B cell (primary cell): ENCODE measurements at regions not wholly inside any gene's neighbourhood (a gene's known extent, or its start where the extent isn't known, plus 50 kb on each side); places are given as distances from the start of the nearest gene placed in this dataset.
"Not testable (repeated sequence)": the region's sequence is repeated elsewhere in the genome, so short reads cannot be mapped to it uniquely, and the experiment has no call there.

Experiments
- ATAC-seq: fragments of 200-7000 bp; cut with Tn5 transposase; one replicate; pipeline ENCODE4 v1.10.0; 2021; ENCODE audit warnings: low read depth, mild to moderate bottlenecking, moderate number of reproducible peaks, moderate library complexity
- CTCF ChIA-PET: fragments of 350-600 bp; sonication (Branson Sonifier 250); formaldehyde crosslinking; loops from one replicate; lab custom pipeline; 2021; ENCODE audit warnings: antibody characterized with exemption, inconsistent platforms; lab: Charles Lee
- POLR2A ChIA-PET: fragments of 350-600 bp; sonication (Branson Sonifier 250); formaldehyde crosslinking; loops from one replicate; lab custom pipeline; 2021; ENCODE audit warnings: antibody characterized with exemption; lab: Charles Lee
- DNase-seq: peaks from one replicate; pipeline ENCODE4 v3.0.0; 2013
- H2AFZ ChIP-seq: 2 replicates; pipeline ENCODE4 v1.6.1; 2012; ENCODE audit warnings: mild to moderate bottlenecking, low read depth, low read length; ENCODE audit not compliant: insufficient read depth, poor library complexity, severe bottlenecking
- H3K27ac ChIP-seq, 2 donors: 1 replicate in 1 of 2; 2 replicates in 1 of 2; pipeline ENCODE4 v1.5.1; 2012 to 2013; ENCODE audit warnings: low read length in 2 of 2, mild to moderate bottlenecking in 2 of 2, moderate library complexity in 1 of 2
- H3K27me3 ChIP-seq, 4 experiments: fragments of 200-600 bp in 1 of 4; sonication (generic) in 1 of 4; replicated peaks in 1 of 4; 1 replicate in 2 of 4; 2 replicates in 2 of 4; pipeline versions ENCODE4 v1.6.1 to v1.7.0; 2013 to 2016; ENCODE audit warnings: low read length in 3 of 4, mild to moderate bottlenecking in 2 of 4, mixed read lengths in 1 of 4, moderate library complexity in 1 of 4; ENCODE audit not compliant: insufficient read depth in 4 of 4, control insufficient read depth in 3 of 4; ENCODE audit errors: control extremely low read depth in 1 of 4
- H3K36me3 ChIP-seq, 2 experiments: replicated peaks in 1 of 2; 1 replicate in 1 of 2; 2 replicates in 1 of 2; pipeline versions ENCODE4 v1.6.1 to v1.7.1; 2013; ENCODE audit warnings: low read length in 1 of 2; ENCODE audit not compliant: insufficient read depth in 2 of 2, control insufficient read depth in 1 of 2; ENCODE audit errors: control extremely low read depth in 1 of 2, extremely low read depth in 1 of 2
- H3K4me1 ChIP-seq, 2 donors: fragments of 200-600 bp in 1 of 2; sonication (generic) in 1 of 2; 1 replicate in 1 of 2; 2 replicates in 1 of 2; pipeline versions ENCODE4 v1.5.1 to v1.6.1; 2013 to 2017; ENCODE audit warnings: low read length in 2 of 2; ENCODE audit not compliant: control insufficient read depth in 2 of 2, insufficient read depth in 2 of 2
- H3K4me2 ChIP-seq: replicated peaks from 2 replicates; pipeline ENCODE3; 2012; ENCODE audit warnings: mild to moderate bottlenecking, low read depth, low read length; ENCODE audit not compliant: poor library complexity, severe bottlenecking
- H3K4me3 ChIP-seq, 5 experiments: fragments of 200-600 bp in 1 of 5; sonication (generic) in 1 of 5; 1 replicate in 3 of 5; 2 replicates in 2 of 5; pipeline versions ENCODE4 v1.5.1 to v1.7.0; 2011 to 2016; ENCODE audit warnings: low read length in 4 of 5, mild to moderate bottlenecking in 4 of 5, low read depth in 2 of 5, control low read depth in 1 of 5, moderate library complexity in 1 of 5; ENCODE audit not compliant: insufficient read depth in 1 of 5; ENCODE audit errors: control extremely low read depth in 1 of 5, extremely low read depth in 1 of 5
- H3K79me2 ChIP-seq: fragments of 200-600 bp; sonication (generic); one replicate; pipeline ENCODE4 v1.6.0; 2016; ENCODE audit warnings: low read length; ENCODE audit not compliant: control insufficient read depth, insufficient read depth
- H3K9ac ChIP-seq: fragments of 200-600 bp; sonication (generic); 2 replicates; pipeline ENCODE4 v1.6.1; 2017; ENCODE audit warnings: mild to moderate bottlenecking, low read length, moderate library complexity
- H3K9me3 ChIP-seq, 3 donors: one replicate each; pipeline versions ENCODE4 v1.6.1 to v1.7.1; 2013; ENCODE audit warnings: low read length in 2 of 3; ENCODE audit not compliant: control insufficient read depth in 2 of 3, insufficient read depth in 1 of 3; ENCODE audit errors: control extremely low read depth in 1 of 3
- H4K20me1 ChIP-seq: 2 replicates; pipeline ENCODE4 v1.6.0; 2012; ENCODE audit warnings: mild to moderate bottlenecking, low read length; ENCODE audit not compliant: insufficient read depth, control insufficient read depth, poor library complexity, severe bottlenecking
- H3K27ac Mint-ChIP-seq: one replicate; pipeline ENCODE4 v1.8.0; 2021; ENCODE audit warnings: mixed read lengths
- H3K27me3 Mint-ChIP-seq: one replicate; pipeline ENCODE4 v1.8.0; 2021; ENCODE audit warnings: mixed read lengths
- H3K4me1 Mint-ChIP-seq: one replicate; pipeline ENCODE4 v1.8.0; 2021; ENCODE audit warnings: mixed read lengths
- H3K4me3 Mint-ChIP-seq: one replicate; pipeline ENCODE4 v1.8.0; 2021; ENCODE audit warnings: mixed read lengths
- H3K9me3 Mint-ChIP-seq: one replicate; pipeline ENCODE4 v1.8.0; 2022; ENCODE audit warnings: mixed read lengths; ENCODE audit not compliant: insufficient read depth
- CTCF ChIP-seq: fragments of 200-600 bp; IDR thresholded peaks from one replicate; pipeline ENCODE4 v1.8.0; 2022; ENCODE audit warnings: antibody characterized with exemption, mild to moderate bottlenecking
- EZH2 ChIP-seq: IDR thresholded peaks from 2 replicates; pipeline ENCODE4 v1.6.1; 2012; ENCODE audit warnings: borderline replicate concordance, low read depth, mild to moderate bottlenecking, moderate library complexity, low read length; ENCODE audit not compliant: insufficient read depth, poor library complexity, severe bottlenecking
- WGBS: methylation state at CpG from one replicate; pipeline ENCODE4 v1.1.5; 2013; ENCODE audit warnings: missing lambda C conversion rate; ENCODE audit not compliant: insufficient coverage; 5-methylcytosine and 5-hydroxymethylcytosine counted together
- intact Hi-C: fragments of 100-400 bp; cut with micrococcal nuclease; formaldehyde crosslinking; loops from one replicate; pipeline ENCODE4 v1.10.0; 2022

- Histone ChIP-seq H3K4me3 (no peak overlapping the region), H3K27ac (no peak overlapping the region), H4K20me1 (no peaks in the 10 kb centered on the region), H2AFZ (no peak overlapping the region), H3K27me3 (no peaks in the 10 kb centered on the region), H3K36me3 (no peaks in the 10 kb centered on the region), H3K79me2 (no peaks in the 10 kb centered on the region), H3K4me1 (no peaks in the 10 kb centered on the region), H3K4me2 (no peak overlapping the region), H3K9ac (no peak overlapping the region), H3K9me3 (peaks cover 2 to 11% (median 8%) of the 10 kb centered on the region in 3 donors)
- TF ChIP-seq CTCF, result no peak
- TF ChIP-seq EZH2, result no peak
- H3K27ac Mint-ChIP-seq, result no peak overlapping the region
- 100% methylated on average over 1 of the region's 1 CpG for WGBS
- no peak overlapping the region for H3K4me3 Mint-ChIP-seq
- H3K4me1 Mint-ChIP-seq, result no peaks in the 10 kb centered on the region
- DNase-seq (no peak), ATAC-seq (no peak)
- peaks cover 20% of the 10 kb centered on the region for H3K9me3 Mint-ChIP-seq
- intact Hi-C loops, result no loop called here
- ChIA-PET POLR2A (interaction anchor here (0.6 kb wide), 1 partner anchor 980 kb away, joined by 3 read pairs; no protein-coding TSS in a partner anchor), CTCF (no interaction called here)
- peaks cover 7% of the 10 kb centered on the region for H3K27me3 Mint-ChIP-seq
Observed at GRCh38 chr5:71821029-71821428, 102.0 kb downstream of the CARTPT start.

GRCh38 chr5:71822065-71822464 lies 103.0 kb downstream of the CARTPT start:
- H3K4me3 Mint-ChIP-seq, H3K79me2 ChIP-seq, H3K27me3 Mint-ChIP-seq, H3K27ac ChIP-seq, H3K9ac ChIP-seq, DNase-seq, H3K4me2 ChIP-seq, POLR2A ChIA-PET, H2AFZ ChIP-seq, ATAC-seq, intact Hi-C loops, H3K4me3 ChIP-seq, H3K27ac Mint-ChIP-seq, H3K4me1 ChIP-seq, H3K27me3 ChIP-seq, H3K36me3 ChIP-seq, H3K4me1 Mint-ChIP-seq, H4K20me1 ChIP-seq, CTCF ChIA-PET: not testable (repeated sequence)
- peaks cover 2 to 16% (median 13%) of the 10 kb centered on the region in 3 donors for H3K9me3 ChIP-seq
- peaks cover 20% of the 10 kb centered on the region for H3K9me3 Mint-ChIP-seq
